Natural killer cell (primary cell): ENCODE measurements at regions not wholly inside any gene's neighbourhood (a gene's known extent, or its start where the extent isn't known, plus 50 kb on each side); places are given as distances from the start of the nearest gene placed in this dataset.

Experiments
- ATAC-seq, 3 donors: fragments of 150-1000 bp in 2 of 3; fragments of 200-7000 bp in 1 of 3; cut with Tn5 transposase; 1 replicate in 1 of 3; 2 replicates in 2 of 3; pipeline ENCODE4 v1.10.0; 2021; ENCODE audit warnings: mild to moderate bottlenecking in 2 of 3, moderate library complexity in 2 of 3
- DNase-seq, 2 donors: peaks; one replicate each; pipeline versions ENCODE4 v3.0.0 to v3.0.0-alpha.2; 2013 to 2021; ENCODE audit warnings: mixed read lengths in 1 of 2
- H3K27ac ChIP-seq: one replicate; pipeline ENCODE4 v1.5.1; 2013; ENCODE audit warnings: mild to moderate bottlenecking, low read length
- H3K27me3 ChIP-seq: one replicate; pipeline ENCODE4 v1.6.1; 2013; ENCODE audit warnings: low read length; ENCODE audit not compliant: control insufficient read depth, insufficient read depth
- H3K36me3 ChIP-seq: one replicate; pipeline ENCODE4 v1.6.1; 2013; ENCODE audit warnings: low read length; ENCODE audit not compliant: control insufficient read depth, insufficient read depth
- H3K4me1 ChIP-seq: one replicate; pipeline ENCODE4 v1.6.1; 2013; ENCODE audit warnings: low read length; ENCODE audit not compliant: control insufficient read depth, insufficient read depth
- H3K4me3 ChIP-seq: one replicate; pipeline ENCODE4 v1.5.1; 2013; ENCODE audit warnings: low read length
- H3K9me3 ChIP-seq: one replicate; pipeline ENCODE4 v1.6.1; 2013; ENCODE audit warnings: low read length; ENCODE audit not compliant: control insufficient read depth, insufficient read depth
- H3K27ac Mint-ChIP-seq, 2 donors: one replicate each; pipeline ENCODE4 v1.8.0; 2022; ENCODE audit warnings: mild to moderate bottlenecking in 2 of 2, mixed read lengths in 2 of 2, moderate library complexity in 1 of 2
- H3K27me3 Mint-ChIP-seq, 2 donors: one replicate each; pipeline ENCODE4 v1.8.0; 2022; ENCODE audit warnings: low read depth in 2 of 2, mixed read lengths in 2 of 2
- H3K36me3 Mint-ChIP-seq: one replicate; pipeline ENCODE4 v1.8.0; 2022; ENCODE audit warnings: mixed read lengths
- H3K4me1 Mint-ChIP-seq, 2 donors: one replicate each; pipeline ENCODE4 v1.8.0; 2022; ENCODE audit warnings: mixed read lengths in 2 of 2
- H3K4me3 Mint-ChIP-seq: one replicate; pipeline ENCODE4 v1.8.0; 2022; ENCODE audit warnings: mild to moderate bottlenecking, moderate library complexity, mixed read lengths
- H3K9me3 Mint-ChIP-seq, 2 donors: one replicate each; pipeline ENCODE4 v1.8.0; 2022; ENCODE audit warnings: mixed read lengths in 2 of 2
- WGBS: methylation state at CpG from one replicate; pipeline ENCODE4 v1.1.7; 2013; ENCODE audit warnings: missing lambda C conversion rate; ENCODE audit not compliant: insufficient coverage; 5-methylcytosine and 5-hydroxymethylcytosine counted together
- intact Hi-C: fragments of 100-400 bp; cut with micrococcal nuclease; formaldehyde crosslinking; loops from one replicate; pipeline ENCODE4 v1.14.2; 2022
- TF ChIP-seq, protein P1 (sequence below): fragments of 200-600 bp; IDR thresholded peaks from one replicate; pipeline ENCODE4 v1.8.0; 2022; ENCODE audit warnings: antibody characterized with exemption

DNA sequence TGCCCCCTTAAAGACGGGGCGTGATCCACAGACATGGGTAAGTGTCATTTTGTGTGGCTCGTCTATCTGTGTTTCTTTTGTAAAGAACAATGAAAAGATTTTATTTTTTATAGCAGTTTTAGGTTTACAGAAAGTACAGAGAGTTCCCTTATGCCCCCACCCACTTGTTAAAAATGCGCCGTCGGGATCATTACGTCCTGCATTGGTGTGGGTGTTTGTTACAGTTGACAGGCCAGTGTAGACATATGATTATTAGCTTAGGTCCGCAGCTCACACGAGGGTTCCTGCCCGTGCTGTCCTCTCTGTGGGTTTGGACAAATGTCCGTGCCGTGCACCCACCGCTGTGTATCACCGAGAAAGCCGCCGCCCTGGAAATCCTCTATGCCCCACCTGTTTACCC lies 50.5 kb downstream of the RGS12 start:
- Mint-ChIP-seq H3K4me1 (peaks cover 21 to 24% of the 10 kb centered on the region in 2 donors), H3K27me3 (peaks cover 0 to 2% of the 10 kb centered on the region in 2 donors), H3K4me3 (no peak overlapping the region), H3K27ac (no peak overlapping the region), H3K9me3 (no peaks in the 10 kb centered on the region), H3K36me3 (no peaks in the 10 kb centered on the region)
- no peaks in the 10 kb centered on the region for H3K36me3 ChIP-seq
- DNase-seq: no peak
- H3K4me3 ChIP-seq: no peak overlapping the region
- intact Hi-C loops: no loop called here
- H3K4me1 ChIP-seq: peaks cover 13% of the 10 kb centered on the region
- H3K27me3 ChIP-seq: no peaks in the 10 kb centered on the region
- WGBS: 95% methylated on average over 16 of the region's 16 CpGs
- TF ChIP-seq, protein P1, sequence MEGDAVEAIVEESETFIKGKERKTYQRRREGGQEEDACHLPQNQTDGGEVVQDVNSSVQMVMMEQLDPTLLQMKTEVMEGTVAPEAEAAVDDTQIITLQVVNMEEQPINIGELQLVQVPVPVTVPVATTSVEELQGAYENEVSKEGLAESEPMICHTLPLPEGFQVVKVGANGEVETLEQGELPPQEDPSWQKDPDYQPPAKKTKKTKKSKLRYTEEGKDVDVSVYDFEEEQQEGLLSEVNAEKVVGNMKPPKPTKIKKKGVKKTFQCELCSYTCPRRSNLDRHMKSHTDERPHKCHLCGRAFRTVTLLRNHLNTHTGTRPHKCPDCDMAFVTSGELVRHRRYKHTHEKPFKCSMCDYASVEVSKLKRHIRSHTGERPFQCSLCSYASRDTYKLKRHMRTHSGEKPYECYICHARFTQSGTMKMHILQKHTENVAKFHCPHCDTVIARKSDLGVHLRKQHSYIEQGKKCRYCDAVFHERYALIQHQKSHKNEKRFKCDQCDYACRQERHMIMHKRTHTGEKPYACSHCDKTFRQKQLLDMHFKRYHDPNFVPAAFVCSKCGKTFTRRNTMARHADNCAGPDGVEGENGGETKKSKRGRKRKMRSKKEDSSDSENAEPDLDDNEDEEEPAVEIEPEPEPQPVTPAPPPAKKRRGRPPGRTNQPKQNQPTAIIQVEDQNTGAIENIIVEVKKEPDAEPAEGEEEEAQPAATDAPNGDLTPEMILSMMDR: no peak
- no peak overlapping the region for H3K27ac ChIP-seq
- H3K9me3 ChIP-seq: no peaks in the 10 kb centered on the region
- no peak for ATAC-seq

DNA sequence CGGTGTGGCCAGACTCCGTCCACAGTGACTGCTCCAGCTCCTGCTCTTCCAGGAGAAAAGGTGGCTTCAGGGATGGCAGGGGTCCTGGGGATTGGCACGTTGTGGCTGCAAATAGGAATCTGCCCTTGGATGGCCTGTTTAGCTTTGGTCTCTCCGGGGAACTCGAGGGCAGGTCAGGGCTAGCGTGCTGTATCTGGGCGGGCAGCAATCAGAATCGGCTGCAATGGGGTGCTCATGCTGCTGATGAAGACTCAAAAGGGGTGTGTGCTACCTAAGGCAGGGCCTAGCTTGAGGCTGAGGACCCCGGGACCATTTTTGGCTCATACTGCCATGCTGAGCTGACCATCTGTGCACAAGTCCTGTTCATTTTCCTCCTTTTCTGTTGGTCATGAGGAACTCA lies 51.3 kb downstream of the RGS12 start:
- DNase-seq (no peak), ATAC-seq (no peak)
- H3K27ac ChIP-seq: no peak overlapping the region
- peaks cover 13% of the 10 kb centered on the region for H3K4me1 ChIP-seq
- TF ChIP-seq, protein P1: no peak
- Mint-ChIP-seq H3K27me3 (peaks cover 0 to 2% of the 10 kb centered on the region in 2 donors), H3K4me3 (no peak overlapping the region), H3K4me1 (peaks cover 21 to 24% of the 10 kb centered on the region in 2 donors), H3K36me3 (no peaks in the 10 kb centered on the region), H3K9me3 (no peaks in the 10 kb centered on the region), H3K27ac (no peak overlapping the region)
- no peaks in the 10 kb centered on the region for H3K36me3 ChIP-seq
- 92% methylated on average over 9 of the region's 9 CpGs for WGBS
- intact Hi-C loops: no loop called here
- no peaks in the 10 kb centered on the region for H3K27me3 ChIP-seq
- no peaks in the 10 kb centered on the region for H3K9me3 ChIP-seq
- no peak overlapping the region for H3K4me3 ChIP-seq

DNA sequence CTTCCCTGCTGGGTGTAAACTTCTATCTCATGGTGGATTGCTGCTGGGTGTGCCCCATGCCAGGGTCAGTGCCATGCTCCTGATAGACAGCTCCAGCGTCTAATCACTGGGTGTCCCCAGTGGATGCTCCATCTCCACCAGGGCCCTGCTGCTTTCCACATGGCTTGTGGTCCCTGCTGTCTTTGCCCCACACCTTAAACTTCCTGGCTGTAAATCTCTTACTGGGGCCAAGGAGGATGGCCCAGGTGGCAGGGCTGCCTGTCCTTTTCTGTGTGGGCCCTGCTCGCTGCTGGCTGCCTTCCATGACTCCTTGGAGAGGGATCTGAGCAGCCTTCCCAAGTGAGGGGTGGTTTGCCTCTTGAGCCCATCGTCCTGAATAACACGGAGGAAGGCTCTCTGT lies 51.8 kb downstream of the RGS12 start:
- Mint-ChIP-seq H3K4me3 (no peak overlapping the region), H3K27ac (no peak overlapping the region), H3K36me3 (no peaks in the 10 kb centered on the region), H3K4me1 (peaks cover 21 to 24% of the 10 kb centered on the region in 2 donors), H3K9me3 (no peaks in the 10 kb centered on the region), H3K27me3 (peaks cover 0 to 2% of the 10 kb centered on the region in 2 donors)
- intact Hi-C loops: no loop called here
- WGBS: 96% methylated on average over 4 of the region's 4 CpGs
- no peaks in the 10 kb centered on the region for H3K9me3 ChIP-seq
- no peak overlapping the region for H3K4me3 ChIP-seq
- peaks cover 13% of the 10 kb centered on the region for H3K4me1 ChIP-seq
- H3K27me3 ChIP-seq: no peaks in the 10 kb centered on the region
- TF ChIP-seq, protein P1: no peak
- H3K36me3 ChIP-seq: no peaks in the 10 kb centered on the region
- no peak overlapping the region for H3K27ac ChIP-seq
- ATAC-seq (no peak), DNase-seq (no peak)

GRCh38 chr4:3345384-3345783 lies 52.6 kb downstream of the RGS12 start:
- intact Hi-C loops: loop anchor here (5.0 kb wide), 1 partner anchor 597 kb away; no protein-coding TSS in a partner anchor
- H3K4me3 ChIP-seq: no peak overlapping the region
- Mint-ChIP-seq H3K27me3 (peaks cover 0 to 2% of the 10 kb centered on the region in 2 donors), H3K9me3 (no peaks in the 10 kb centered on the region), H3K4me1 (peaks cover 21 to 24% of the 10 kb centered on the region in 2 donors), H3K4me3 (no peak overlapping the region), H3K36me3 (no peaks in the 10 kb centered on the region), H3K27ac (no peak overlapping the region)
- TF ChIP-seq, protein P1: no peak
- peaks cover 13% of the 10 kb centered on the region for H3K4me1 ChIP-seq
- no peaks in the 10 kb centered on the region for H3K9me3 ChIP-seq
- H3K36me3 ChIP-seq: no peaks in the 10 kb centered on the region
- DNase-seq: no peak
- ATAC-seq: no peak
- H3K27ac ChIP-seq: no peak overlapping the region
- 95% methylated on average over 5 of the region's 5 CpGs for WGBS
- H3K27me3 ChIP-seq: no peaks in the 10 kb centered on the region
